ENCODE measurements at regions not wholly inside any gene's neighbourhood (a gene's known extent, or its start where the extent isn't known, plus 50 kb on each side); places are given as distances from the start of the nearest gene placed in this dataset.

GRCh38 chr1:94734963-94735901 is 84.9 kb upstream of the SLC44A3 start:
- no peak for DNase-seq (ENCODE audit: low spot score)

- no peak for DNase-seq (ENCODE audit: low spot score)
Measured at GRCh38 chr1:94731891-94732290, 88.3 kb upstream of the SLC44A3 start.

GRCh38 chr1:94730450-94730849 is 89.7 kb upstream of the SLC44A3 start:
- no peak for DNase-seq (ENCODE audit: low spot score)

GRCh38 chr1:94729267-94729666 is 90.9 kb upstream of the SLC44A3 start:
- no peak for DNase-seq (ENCODE audit: low spot score)

GRCh38 chr1:94727846-94728715 is 92.1 kb upstream of the SLC44A3 start:
- no peak for DNase-seq (ENCODE audit: low spot score)

- DNase-seq (ENCODE audit: low spot score): no peak
Measured at GRCh38 chr1:94726981-94727685, 93.0 kb upstream of the SLC44A3 start.

- DNase-seq (ENCODE audit: low spot score): no peak
Measured at GRCh38 chr1:94725566-94725965, 94.6 kb upstream of the SLC44A3 start.

- DNase-seq (ENCODE audit: low spot score): no peak
Measured at GRCh38 chr1:94723894-94724293, 96.3 kb upstream of the SLC44A3 start.

- no peak for DNase-seq (ENCODE audit: low spot score)
Measured at GRCh38 chr1:94723463-94723862, 96.7 kb upstream of the SLC44A3 start.

GRCh38 chr1:94722181-94722580 is 98.0 kb upstream of the SLC44A3 start:
- no peak for DNase-seq (ENCODE audit: low spot score)

GRCh38 chr1:94721240-94721639 is 98.9 kb upstream of the SLC44A3 start:
- DNase-seq (ENCODE audit: low spot score): no peak

GRCh38 chr1:94719926-94720793 is 100.0 kb upstream of the SLC44A3 start:
- DNase-seq (ENCODE audit: low spot score): no peak

- no peak for DNase-seq (ENCODE audit: low spot score)
Measured at GRCh38 chr1:94716965-94717364, 103.2 kb upstream of the SLC44A3 start.

GRCh38 chr1:94715321-94715720 is 104.8 kb upstream of the SLC44A3 start:
- DNase-seq (ENCODE audit: low spot score): no peak

- no peak for DNase-seq (ENCODE audit: low spot score)
Measured at GRCh38 chr1:94714552-94714951, 105.6 kb upstream of the SLC44A3 start.

- DNase-seq (ENCODE audit: low spot score): no peak
Measured at GRCh38 chr1:94714152-94714551, 106.0 kb upstream of the SLC44A3 start.

- peak; percentile 6 for DNase-seq (ENCODE audit: low spot score)
Measured at GRCh38 chr1:94713472-94714141, 106.5 kb upstream of the SLC44A3 start.

GRCh38 chr1:94709891-94710581 is 110.1 kb upstream of the SLC44A3 start:
- no peak for DNase-seq (ENCODE audit: low spot score)

- no peak for DNase-seq (ENCODE audit: low spot score)
Measured at GRCh38 chr1:94708811-94709210, 111.3 kb upstream of the SLC44A3 start.

GRCh38 chr1:94708299-94708685 is 111.9 kb upstream of the SLC44A3 start:
- no peak for DNase-seq (ENCODE audit: low spot score)
